ENCODE measurements at regions not wholly inside any gene's neighbourhood (a gene's known extent, or its start where the extent isn't known, plus 50 kb on each side); places are given as distances from the start of the nearest gene placed in this dataset.
"Not testable (repeated sequence)": the region's sequence is repeated elsewhere in the genome, so short reads cannot be mapped to it uniquely, and the experiment has no call there.

DNA sequence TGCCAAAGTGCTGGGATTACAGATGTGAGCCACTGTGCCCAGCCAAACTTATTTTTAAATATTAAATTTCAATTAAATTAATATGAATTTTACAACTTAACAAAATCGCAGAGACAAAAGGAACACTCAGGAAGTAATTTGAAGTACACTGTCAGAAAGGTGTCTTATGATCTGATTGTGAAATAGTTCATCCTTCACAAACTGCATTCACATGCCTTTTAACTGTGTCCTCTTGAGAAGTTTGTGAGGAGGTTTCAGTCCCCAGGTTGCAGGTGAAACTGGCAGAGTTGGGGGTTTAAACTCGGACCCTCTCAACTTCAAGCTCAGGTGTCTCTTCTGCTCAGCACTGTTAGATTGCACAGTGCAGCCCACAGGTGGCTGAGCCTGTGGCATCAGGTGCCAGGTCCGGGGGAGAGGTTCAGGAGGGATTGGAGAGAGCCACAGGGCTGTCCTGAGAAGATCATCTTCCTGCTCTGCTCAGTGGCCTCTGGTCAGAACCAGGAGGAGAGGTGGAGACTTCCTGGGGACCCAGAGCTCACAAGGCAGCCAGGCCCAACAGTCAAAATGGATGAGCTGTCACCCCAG, 152.3 kb upstream of the RAB4A start:
- DNase-seq = no peak

DNA sequence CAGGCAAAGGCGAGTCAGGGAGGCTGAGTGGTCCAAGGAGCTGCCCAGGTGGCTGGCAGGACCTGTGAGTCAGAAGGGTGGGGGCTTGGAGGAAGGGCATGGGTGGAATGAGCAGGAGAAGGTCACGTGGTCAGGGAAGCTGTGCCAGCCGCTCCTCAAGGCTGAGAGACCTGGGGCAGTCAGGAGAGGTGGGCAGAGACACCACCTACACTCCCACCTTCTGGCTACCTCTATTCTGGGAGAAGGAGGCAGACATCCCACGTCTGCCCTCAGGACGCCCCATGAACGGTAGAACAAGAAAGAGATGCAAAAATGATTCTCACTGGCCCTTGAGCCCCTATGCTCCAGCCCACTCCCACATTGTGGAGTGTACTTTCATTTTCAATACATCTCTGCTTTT, 151.8 kb upstream of the RAB4A start:
- no peak for DNase-seq

- no peak for DNase-seq
Observed at GRCh38 chr1:229119876-229120275, 151.0 kb upstream of the RAB4A start.

DNA sequence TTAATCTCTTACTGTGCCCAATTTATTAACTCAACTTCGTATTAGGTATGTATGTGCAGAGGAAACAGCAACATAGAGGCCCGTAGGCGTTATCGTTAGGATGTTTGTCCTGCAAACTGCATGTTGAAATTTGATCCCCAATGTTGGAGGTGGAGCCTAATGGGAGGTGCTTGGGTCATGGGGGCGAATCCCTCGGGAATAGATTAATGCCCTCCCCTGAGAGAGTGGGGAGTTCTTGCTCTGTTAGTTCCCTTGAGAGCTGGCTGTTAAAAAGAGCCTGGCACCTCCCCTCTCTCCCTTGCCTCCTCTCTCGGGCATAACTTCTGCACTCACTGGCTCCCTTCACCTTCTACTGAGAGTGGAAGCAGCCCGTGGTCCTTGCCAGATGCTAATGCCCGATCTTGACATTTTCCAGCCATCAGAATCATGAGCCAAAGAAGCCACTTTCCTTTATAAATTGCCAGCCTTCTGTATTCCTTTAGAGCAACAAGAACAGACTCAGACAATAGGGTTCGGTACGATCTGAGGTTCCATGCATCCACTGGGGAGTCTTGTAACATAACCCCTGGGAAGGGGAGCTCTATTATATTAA, 149.0 kb upstream of the RAB4A start:
- DNase-seq = no peak

GRCh38 chr1:229122606-229123005, 148.3 kb upstream of the RAB4A start:
- no peak for DNase-seq

GRCh38 chr1:229124116-229124515, 146.8 kb upstream of the RAB4A start:
- no peak for DNase-seq

DNA sequence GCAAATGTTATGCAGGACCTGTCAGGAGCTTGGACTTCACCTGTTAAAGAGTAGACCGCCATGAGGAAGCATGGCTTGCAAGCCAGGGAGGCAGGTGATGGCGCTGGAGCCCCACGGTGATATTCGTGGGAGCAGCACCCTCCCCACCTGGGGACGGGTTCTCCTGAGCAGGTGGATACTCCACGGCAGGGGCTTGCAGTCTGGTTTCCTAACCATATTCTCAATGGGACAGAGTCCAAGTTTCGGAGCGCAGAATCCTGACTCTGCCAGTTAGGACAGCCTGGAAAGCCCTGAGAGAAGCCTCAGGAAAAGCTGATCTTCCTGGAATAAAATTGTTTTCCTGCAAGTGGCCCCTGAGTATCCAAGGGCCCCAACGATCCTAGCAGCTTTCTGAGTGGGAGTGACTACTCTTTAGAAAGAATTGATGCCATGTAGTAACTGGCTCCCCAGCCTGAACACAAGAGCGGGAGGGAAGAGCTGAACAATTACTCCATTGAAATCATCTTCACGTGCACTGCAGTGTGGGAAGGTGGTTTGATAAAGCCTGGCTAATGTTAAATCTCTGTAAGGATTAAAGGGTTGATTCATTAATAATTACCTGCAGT, 146.3 kb upstream of the RAB4A start:
- DNase-seq = no peak

GRCh38 chr1:229127301-229127700, 143.6 kb upstream of the RAB4A start:
- DNase-seq = no peak

GRCh38 chr1:229128066-229128608, 142.8 kb upstream of the RAB4A start:
- no peak for DNase-seq

DNA sequence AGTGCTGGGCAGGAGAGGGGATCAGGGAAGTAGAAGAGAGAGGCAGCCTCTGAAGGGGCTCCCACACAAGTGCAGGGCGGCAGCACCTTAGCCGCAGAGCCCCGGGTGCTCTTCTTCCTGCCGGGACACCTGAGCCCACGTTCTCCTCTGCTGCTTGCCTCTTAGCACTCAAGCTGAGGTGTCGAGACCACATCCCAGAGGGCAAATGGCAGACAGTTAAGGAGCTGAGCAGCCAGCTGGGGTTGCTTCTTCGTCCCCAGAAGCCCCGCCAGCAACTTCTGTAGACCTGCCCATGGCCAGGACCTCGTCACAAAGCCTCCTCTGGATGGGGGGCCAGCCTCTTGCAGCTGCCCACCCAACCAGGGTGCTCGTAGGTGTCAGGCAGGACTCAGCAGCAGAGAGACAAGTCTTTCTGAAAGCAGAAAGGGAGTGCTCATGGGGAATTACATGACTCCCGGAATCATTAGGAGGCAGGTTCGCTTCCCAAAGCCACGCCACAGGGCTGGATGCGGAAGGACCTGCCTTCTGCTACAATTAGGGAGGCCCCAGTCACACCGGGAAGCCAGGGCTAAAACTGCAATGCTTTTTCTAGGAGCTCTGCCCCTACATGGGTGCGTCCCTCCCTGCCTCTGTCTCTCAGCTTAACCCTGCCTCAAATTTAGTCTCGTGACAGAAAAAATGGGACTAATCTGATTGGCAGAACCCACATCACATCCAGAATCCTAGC, 141.4 kb upstream of the RAB4A start:
- DNase-seq = peak in 3 of 6 experiments; percentile 3 to 38 (median 26)

DNA sequence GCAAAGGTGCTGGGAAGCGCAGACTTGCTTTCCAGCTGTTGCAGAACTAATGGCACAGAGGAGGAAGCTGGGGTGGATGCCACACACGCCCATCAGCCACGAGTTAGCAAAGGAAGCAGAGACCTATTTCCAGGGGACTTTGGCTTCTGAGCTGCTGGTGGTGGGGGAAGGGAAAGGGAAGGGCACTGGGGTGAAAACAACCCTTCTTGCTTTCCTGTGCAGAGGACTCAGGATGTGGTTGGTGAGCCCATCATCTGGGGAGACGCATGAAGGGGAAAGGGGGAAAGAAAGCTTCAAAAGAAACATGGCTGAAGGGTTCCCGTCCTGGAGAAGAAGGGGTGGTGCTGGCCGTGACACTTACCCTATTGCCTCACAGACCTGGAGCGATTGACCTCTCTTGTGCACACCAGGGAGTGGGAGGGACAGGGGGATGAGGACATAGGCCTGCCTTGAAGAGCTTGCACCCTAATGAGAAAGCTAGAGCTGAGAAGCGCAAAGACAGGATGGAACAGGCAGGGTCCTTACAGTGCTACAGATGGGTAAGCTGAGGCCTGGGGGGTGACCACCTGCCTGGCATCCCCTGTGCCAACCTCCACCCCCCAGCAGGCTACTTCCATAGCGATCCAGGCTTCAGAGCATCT, 140.8 kb upstream of the RAB4A start:
- peak in 3 of 6 experiments; percentile 52 to 81 (median 59) for DNase-seq

DNA sequence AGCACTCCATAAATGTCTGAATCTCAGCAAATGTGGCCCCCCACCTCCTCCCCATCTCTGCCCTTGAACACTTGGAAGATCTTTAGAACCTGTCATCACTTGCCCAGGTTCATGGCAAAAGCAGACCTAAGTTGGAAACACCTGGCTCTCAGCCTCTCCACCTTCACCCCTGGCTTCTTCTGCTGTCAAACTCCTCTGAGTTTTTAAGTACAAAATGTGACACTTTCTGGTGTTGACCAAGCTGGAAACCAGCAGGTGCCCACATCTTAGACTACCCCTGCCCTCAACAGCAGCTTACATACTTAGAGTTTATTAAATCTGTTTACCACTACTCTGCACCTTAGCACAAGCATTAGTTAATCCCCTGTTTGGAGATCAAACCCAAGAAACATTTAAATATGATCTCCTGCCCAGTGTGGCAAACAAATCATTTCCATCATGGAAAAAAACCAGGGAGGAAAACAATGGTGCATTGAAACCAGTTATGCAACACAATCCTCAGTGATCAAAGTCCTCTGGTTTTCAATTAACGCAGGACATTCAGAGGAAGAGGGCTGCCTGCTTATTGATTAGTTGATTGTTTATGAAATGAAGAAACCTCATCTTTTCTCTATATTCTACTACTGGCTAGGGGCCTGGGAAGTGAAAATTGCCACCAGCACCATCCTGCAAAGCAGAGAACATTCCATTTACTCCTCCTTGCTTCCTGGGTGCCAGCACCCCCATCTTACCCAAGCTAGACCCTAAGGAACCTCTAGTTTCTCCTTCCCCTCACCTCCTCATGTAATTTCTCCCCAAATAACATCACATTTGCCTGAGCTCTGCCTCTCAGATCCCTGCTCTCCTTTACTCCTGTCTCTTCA, 139.4 kb upstream of the RAB4A start:
- DNase-seq = no peak

DNA sequence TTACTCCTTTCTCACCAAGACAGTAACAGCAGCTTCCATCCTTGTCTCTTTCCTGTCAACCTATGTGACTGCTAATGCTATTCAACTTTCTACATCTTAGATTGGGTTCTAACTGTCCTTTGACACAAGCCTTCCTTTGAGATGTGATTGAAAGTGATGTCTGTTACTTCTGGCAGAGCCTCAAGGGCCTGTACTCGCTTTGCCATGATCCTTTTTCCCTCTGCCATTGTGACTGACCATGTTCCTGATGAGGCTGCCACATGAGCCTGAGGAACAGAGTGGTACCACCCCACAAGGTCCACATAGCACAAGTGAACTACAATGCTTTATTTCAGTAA, 138.8 kb upstream of the RAB4A start:
- DNase-seq = no peak

DNA sequence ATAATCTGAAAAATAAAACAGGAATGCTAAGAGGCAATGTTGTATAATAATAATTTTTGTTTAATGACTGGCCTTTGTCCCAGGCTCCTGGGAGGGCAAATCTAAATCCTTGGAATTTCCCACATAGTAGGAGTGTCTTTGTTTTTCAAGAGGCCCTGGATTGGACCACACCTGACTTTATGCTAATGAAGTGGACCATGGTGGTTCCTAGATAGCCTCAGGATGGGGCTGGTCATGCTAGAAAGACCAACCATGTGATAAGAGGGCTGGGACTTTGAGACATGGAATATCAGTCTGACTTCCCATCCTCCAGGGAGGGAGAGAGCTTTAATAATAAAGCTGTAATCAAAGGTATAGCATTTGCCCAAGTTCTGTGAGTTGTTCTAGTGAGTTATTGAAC, 138.2 kb upstream of the RAB4A start:
- DNase-seq = no peak

DNA sequence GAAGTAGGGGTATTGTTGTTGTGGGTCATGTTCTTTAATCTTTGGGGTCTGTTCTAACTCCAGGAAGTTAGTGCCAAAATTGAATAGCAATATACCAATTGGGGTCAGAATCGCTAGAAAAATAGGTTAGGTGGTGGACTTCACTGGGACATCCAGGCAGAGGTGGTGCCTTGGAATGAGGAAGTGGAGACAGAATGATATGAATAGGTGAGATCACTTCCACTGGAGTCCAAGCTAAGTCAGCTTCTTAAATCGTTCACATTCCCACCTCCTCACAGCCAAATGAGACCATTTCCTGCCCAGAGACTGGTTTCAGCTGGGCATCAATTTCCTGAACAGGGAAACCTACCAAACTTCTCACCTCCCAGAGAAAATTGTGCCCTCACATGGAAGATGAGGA, 137.8 kb upstream of the RAB4A start:
- no peak for DNase-seq

- DNase-seq = no peak
Observed at GRCh38 chr1:229133811-229134210, 137.1 kb upstream of the RAB4A start.

- DNase-seq = not testable (repeated sequence)
Observed at GRCh38 chr1:229134381-229135217, 136.3 kb upstream of the RAB4A start.

DNA sequence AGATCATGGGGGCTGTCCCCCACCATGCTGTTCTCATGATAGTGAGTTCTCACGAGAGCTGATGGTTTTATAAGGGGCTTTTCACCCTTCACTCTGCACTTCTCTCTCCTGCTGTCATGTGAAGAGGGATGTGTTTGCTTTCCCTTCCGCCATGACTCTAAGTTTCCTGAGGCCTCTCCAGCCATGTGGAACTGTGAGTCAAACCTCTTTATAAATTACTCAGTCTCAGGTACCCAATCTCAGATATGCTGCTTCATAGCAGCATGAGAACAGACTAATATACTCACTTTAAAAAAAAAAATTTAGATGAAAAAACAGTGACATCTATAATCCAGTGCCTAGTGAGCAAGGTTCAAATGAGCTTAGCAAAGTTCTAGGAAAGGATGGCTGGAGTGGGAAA, 135.1 kb upstream of the RAB4A start:
- DNase-seq = peak in 3 of 6 experiments; percentile 17 to 53 (median 25)

- peak in 2 of 6 experiments; percentile 5 to 15 for DNase-seq
Observed at GRCh38 chr1:229136822-229137221, 134.1 kb upstream of the RAB4A start.

DNA sequence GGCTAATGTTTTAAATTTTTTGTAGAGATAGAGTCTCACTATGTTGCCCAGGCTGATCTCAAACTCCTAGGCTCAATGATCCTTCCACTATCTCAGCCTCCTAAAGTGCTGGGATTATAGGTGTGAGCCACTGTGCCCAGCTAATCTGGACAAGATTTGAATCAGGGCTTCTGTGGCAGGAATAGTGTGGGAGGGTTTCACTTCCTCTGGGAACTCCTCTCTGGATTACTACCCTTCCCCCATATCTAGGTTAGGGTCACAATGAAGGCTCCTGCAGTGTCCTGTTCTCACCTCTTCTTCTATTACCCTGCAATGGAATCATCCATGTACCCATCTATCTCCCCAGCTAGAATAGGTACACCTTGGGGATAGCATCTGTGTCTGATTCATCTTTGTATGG, 133.6 kb upstream of the RAB4A start:
- DNase-seq = no peak

DNA sequence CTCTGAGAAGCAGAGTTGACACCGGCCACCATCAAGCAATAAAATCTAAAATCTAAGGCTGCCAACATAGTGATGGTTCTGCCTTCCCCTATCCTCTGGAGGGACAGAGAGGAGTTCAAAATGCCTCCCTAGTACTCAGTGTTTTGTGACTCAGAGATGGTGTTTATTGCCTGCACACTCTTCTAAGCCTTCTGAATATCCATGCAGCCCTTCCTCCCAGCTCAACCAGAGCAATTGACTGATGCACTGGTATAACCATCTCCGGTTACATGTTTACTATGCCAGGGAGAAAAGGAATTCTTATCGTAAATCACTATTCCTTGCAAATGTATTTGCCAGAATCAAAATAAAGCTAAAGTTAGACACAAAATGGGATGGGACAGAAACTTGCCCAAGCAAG, 132.9 kb upstream of the RAB4A start:
- DNase-seq = no peak
